Natural killer cell (primary cell): ENCODE measurements at regions not wholly inside any gene's neighbourhood (a gene's known extent, or its start where the extent isn't known, plus 50 kb on each side); places are given as distances from the start of the nearest gene placed in this dataset.

Experiments used
- ATAC-seq, 3 donors: fragments of 150-1000 bp in 2 of 3; fragments of 200-7000 bp in 1 of 3; cut with Tn5 transposase; 1 replicate in 1 of 3; 2 replicates in 2 of 3; pipeline ENCODE4 v1.10.0; 2021; ENCODE audit warnings: mild to moderate bottlenecking in 2 of 3, moderate library complexity in 2 of 3
- DNase-seq, 2 donors: peaks; one replicate each; pipeline versions ENCODE4 v3.0.0 to v3.0.0-alpha.2; 2013 to 2021; ENCODE audit warnings: mixed read lengths in 1 of 2
- H3K27ac ChIP-seq: one replicate; pipeline ENCODE4 v1.5.1; 2013; ENCODE audit warnings: mild to moderate bottlenecking, low read length
- H3K27me3 ChIP-seq: one replicate; pipeline ENCODE4 v1.6.1; 2013; ENCODE audit warnings: low read length; ENCODE audit not compliant: control insufficient read depth, insufficient read depth
- H3K36me3 ChIP-seq: one replicate; pipeline ENCODE4 v1.6.1; 2013; ENCODE audit warnings: low read length; ENCODE audit not compliant: control insufficient read depth, insufficient read depth
- H3K4me1 ChIP-seq: one replicate; pipeline ENCODE4 v1.6.1; 2013; ENCODE audit warnings: low read length; ENCODE audit not compliant: control insufficient read depth, insufficient read depth
- H3K4me3 ChIP-seq: one replicate; pipeline ENCODE4 v1.5.1; 2013; ENCODE audit warnings: low read length
- H3K9me3 ChIP-seq: one replicate; pipeline ENCODE4 v1.6.1; 2013; ENCODE audit warnings: low read length; ENCODE audit not compliant: control insufficient read depth, insufficient read depth
- H3K27ac Mint-ChIP-seq, 2 donors: one replicate each; pipeline ENCODE4 v1.8.0; 2022; ENCODE audit warnings: mild to moderate bottlenecking in 2 of 2, mixed read lengths in 2 of 2, moderate library complexity in 1 of 2
- H3K27me3 Mint-ChIP-seq, 2 donors: one replicate each; pipeline ENCODE4 v1.8.0; 2022; ENCODE audit warnings: low read depth in 2 of 2, mixed read lengths in 2 of 2
- H3K36me3 Mint-ChIP-seq: one replicate; pipeline ENCODE4 v1.8.0; 2022; ENCODE audit warnings: mixed read lengths
- H3K4me1 Mint-ChIP-seq, 2 donors: one replicate each; pipeline ENCODE4 v1.8.0; 2022; ENCODE audit warnings: mixed read lengths in 2 of 2
- H3K4me3 Mint-ChIP-seq: one replicate; pipeline ENCODE4 v1.8.0; 2022; ENCODE audit warnings: mild to moderate bottlenecking, moderate library complexity, mixed read lengths
- H3K9me3 Mint-ChIP-seq, 2 donors: one replicate each; pipeline ENCODE4 v1.8.0; 2022; ENCODE audit warnings: mixed read lengths in 2 of 2
- CTCF ChIP-seq: fragments of 200-600 bp; IDR thresholded peaks from one replicate; pipeline ENCODE4 v1.8.0; 2022; ENCODE audit warnings: antibody characterized with exemption
- WGBS: methylation state at CpG from one replicate; pipeline ENCODE4 v1.1.7; 2013; ENCODE audit warnings: missing lambda C conversion rate; ENCODE audit not compliant: insufficient coverage; 5-methylcytosine and 5-hydroxymethylcytosine counted together
- intact Hi-C: fragments of 100-400 bp; cut with micrococcal nuclease; formaldehyde crosslinking; loops from one replicate; pipeline ENCODE4 v1.14.2; 2022

GRCh38 chr19:28301961-28302360 is 911.0 kb downstream of the UQCRFS1 start:
- ATAC-seq (no peak), DNase-seq (no peak)
- 88% methylated on average over 3 of the region's 5 CpGs for WGBS
- Mint-ChIP-seq H3K9me3 (no peaks in the 10 kb centered on the region), H3K4me1 (no peaks in the 10 kb centered on the region), H3K4me3 (no peak overlapping the region), H3K27me3 (peaks cover 0 to 3% of the 10 kb centered on the region in 2 donors), H3K36me3 (no peaks in the 10 kb centered on the region), H3K27ac (no peak overlapping the region)
- no peak overlapping the region for H3K4me3 ChIP-seq
- no peaks in the 10 kb centered on the region for H3K27me3 ChIP-seq
- H3K9me3 ChIP-seq = no peaks in the 10 kb centered on the region
- H3K27ac ChIP-seq = no peak overlapping the region
- H3K4me1 ChIP-seq = no peaks in the 10 kb centered on the region
- H3K36me3 ChIP-seq = no peaks in the 10 kb centered on the region
- TF ChIP-seq CTCF = no peak
- intact Hi-C loops = no loop called here

GRCh38 chr19:28301463-28301862 is 911.5 kb downstream of the UQCRFS1 start:
- Histone ChIP-seq H3K27me3 (no peaks in the 10 kb centered on the region), H3K27ac (no peak overlapping the region), H3K4me1 (no peaks in the 10 kb centered on the region), H3K4me3 (no peak overlapping the region), H3K9me3 (no peaks in the 10 kb centered on the region), H3K36me3 (no peaks in the 10 kb centered on the region)
- TF ChIP-seq CTCF = no peak
- no peaks in the 10 kb centered on the region for H3K9me3 Mint-ChIP-seq
- H3K36me3 Mint-ChIP-seq = no peaks in the 10 kb centered on the region
- no peak overlapping the region for H3K4me3 Mint-ChIP-seq
- intact Hi-C loops = no loop called here
- no peaks in the 10 kb centered on the region for H3K4me1 Mint-ChIP-seq
- no peak for ATAC-seq
- H3K27me3 Mint-ChIP-seq = peaks cover 0 to 8% of the 10 kb centered on the region in 2 donors
- H3K27ac Mint-ChIP-seq = no peak overlapping the region
- DNase-seq = no peak

GRCh38 chr19:28299649-28300048 is 913.3 kb downstream of the UQCRFS1 start:
- 55% methylated on average over 7 of the region's 7 CpGs for WGBS
- no peak for DNase-seq
- Histone ChIP-seq H3K9me3 (no peaks in the 10 kb centered on the region), H3K4me1 (no peaks in the 10 kb centered on the region), H3K36me3 (no peaks in the 10 kb centered on the region), H3K4me3 (no peak overlapping the region), H3K27ac (no peak overlapping the region), H3K27me3 (no peaks in the 10 kb centered on the region)
- no peaks in the 10 kb centered on the region for H3K4me1 Mint-ChIP-seq
- no peaks in the 10 kb centered on the region for H3K36me3 Mint-ChIP-seq
- H3K27me3 Mint-ChIP-seq = peaks cover 5 to 17% of the 10 kb centered on the region in 2 donors
- H3K9me3 Mint-ChIP-seq = no peaks in the 10 kb centered on the region
- H3K4me3 Mint-ChIP-seq = no peak overlapping the region
- no peak overlapping the region for H3K27ac Mint-ChIP-seq
- no peak for ATAC-seq
- TF ChIP-seq CTCF = no peak
- intact Hi-C loops = no loop called here

GRCh38 chr19:28297586-28298157 is 915.3 kb downstream of the UQCRFS1 start:
- peaks cover 8 to 17% of the 10 kb centered on the region in 2 donors for H3K27me3 Mint-ChIP-seq
- no peaks in the 10 kb centered on the region for H3K36me3 Mint-ChIP-seq
- WGBS = 37% methylated on average over 10 of the region's 11 CpGs
- ATAC-seq (no peak), DNase-seq (no peak)
- H3K4me3 Mint-ChIP-seq = no peak overlapping the region
- Histone ChIP-seq H3K4me3 (no peak overlapping the region), H3K9me3 (no peaks in the 10 kb centered on the region), H3K4me1 (no peaks in the 10 kb centered on the region), H3K27ac (no peak overlapping the region), H3K27me3 (no peaks in the 10 kb centered on the region), H3K36me3 (no peaks in the 10 kb centered on the region)
- no peak overlapping the region for H3K27ac Mint-ChIP-seq
- TF ChIP-seq CTCF = no peak
- no peaks in the 10 kb centered on the region for H3K9me3 Mint-ChIP-seq
- intact Hi-C loops = no loop called here
- H3K4me1 Mint-ChIP-seq = no peaks in the 10 kb centered on the region
